ENCODE measurements at regions not wholly inside any gene's neighbourhood (a gene's known extent, or its start where the extent isn't known, plus 50 kb on each side); places are given as distances from the start of the nearest gene placed in this dataset.

- peaks cover 5% of the 10 kb centered on the region; the same call in 1 of the 2 replicates for H3K4me1 ChIP-seq (ENCODE audit: insufficient read depth, low read length)
- H3K4me3 ChIP-seq (ENCODE audit: low read length) = no peak overlapping the region
- H3K9me3 ChIP-seq (ENCODE audit: insufficient read depth, low read depth, low read length) = 0 out of 2 replicates have a peak, but pooled peaks cover 2% of the 10 kb centered on the region
- WGBS = 91% methylated on average over 4 of the region's 4 CpGs
- no peak overlapping the region for H3K27ac ChIP-seq (ENCODE audit: low read depth, low read length)
- H3K9ac ChIP-seq (ENCODE audit: low read depth, low read length) = no peak overlapping the region
- H3K36me3 ChIP-seq (ENCODE audit: insufficient read depth, low read length) = no peaks in the 10 kb centered on the region
- H3K27me3 ChIP-seq (ENCODE audit: insufficient read depth, low read length) = no peaks in the 10 kb centered on the region
These were observed 130.6 kb downstream of the RPL22L1 start for GRCh38 chr3:170739410-170739809.

- H3K9me3 ChIP-seq (ENCODE audit: insufficient read depth, low read depth, low read length) = 0 out of 2 replicates have a peak, but pooled peaks cover 2% of the 10 kb centered on the region
- H3K36me3 ChIP-seq (ENCODE audit: insufficient read depth, low read length) = no peaks in the 10 kb centered on the region
- no peaks in the 10 kb centered on the region for H3K27me3 ChIP-seq (ENCODE audit: insufficient read depth, low read length)
- peaks cover 10% of the 10 kb centered on the region; the same call in 1 of the 2 replicates for H3K4me1 ChIP-seq (ENCODE audit: insufficient read depth, low read length)
- no peak overlapping the region for H3K4me3 ChIP-seq (ENCODE audit: low read length)
- no peak overlapping the region for H3K9ac ChIP-seq (ENCODE audit: low read depth, low read length)
- H3K27ac ChIP-seq (ENCODE audit: low read depth, low read length) = no peak overlapping the region
- WGBS = 94% methylated on average over 3 of the region's 3 CpGs
These were observed 131.2 kb downstream of the RPL22L1 start for GRCh38 chr3:170738766-170739165.

- H3K4me1 ChIP-seq (ENCODE audit: insufficient read depth, low read length) = peaks cover 10% of the 10 kb centered on the region; the same call in 1 of the 2 replicates
- 0 out of 2 replicates have a peak, but pooled peaks cover 2% of the 10 kb centered on the region for H3K9me3 ChIP-seq (ENCODE audit: insufficient read depth, low read depth, low read length)
- WGBS = over 99% methylated on average over 3 of the region's 3 CpGs
- no peak overlapping the region for H3K4me3 ChIP-seq (ENCODE audit: low read length)
- H3K9ac ChIP-seq (ENCODE audit: low read depth, low read length) = no peak overlapping the region
- H3K27me3 ChIP-seq (ENCODE audit: insufficient read depth, low read length) = no peaks in the 10 kb centered on the region
- no peaks in the 10 kb centered on the region for H3K36me3 ChIP-seq (ENCODE audit: insufficient read depth, low read length)
- no peak overlapping the region for H3K27ac ChIP-seq (ENCODE audit: low read depth, low read length)
These were observed 132.4 kb downstream of the RPL22L1 start for GRCh38 chr3:170737498-170738162.

- H3K27me3 ChIP-seq (ENCODE audit: insufficient read depth, low read length) = no peaks in the 10 kb centered on the region
- H3K4me3 ChIP-seq (ENCODE audit: low read length) = no peak overlapping the region
- H3K36me3 ChIP-seq (ENCODE audit: insufficient read depth, low read length) = no peaks in the 10 kb centered on the region
- WGBS = 96% methylated on average over 2 of the region's 2 CpGs
- H3K4me1 ChIP-seq (ENCODE audit: insufficient read depth, low read length) = peaks cover 9% of the 10 kb centered on the region; the same call in 1 of the 2 replicates
- no peak overlapping the region for H3K9ac ChIP-seq (ENCODE audit: low read depth, low read length)
- no peak overlapping the region for H3K27ac ChIP-seq (ENCODE audit: low read depth, low read length)
- H3K9me3 ChIP-seq (ENCODE audit: insufficient read depth, low read depth, low read length) = 0 out of 2 replicates have a peak, but pooled peaks cover 2% of the 10 kb centered on the region
These were observed 134.2 kb downstream of the RPL22L1 start for GRCh38 chr3:170735821-170736220.

- Histone ChIP-seq H3K4me3 (ENCODE audit: low read length) (no peak overlapping the region), H3K27me3 (ENCODE audit: insufficient read depth, low read length) (no peaks in the 10 kb centered on the region), H3K4me1 (ENCODE audit: insufficient read depth, low read length) (peaks cover 5% of the 10 kb centered on the region; the same call in 1 of the 2 replicates), H3K9ac (ENCODE audit: low read depth, low read length) (no peak overlapping the region), H3K36me3 (ENCODE audit: insufficient read depth, low read length) (no peaks in the 10 kb centered on the region), H3K9me3 (ENCODE audit: insufficient read depth, low read depth, low read length) (0 out of 2 replicates have a peak, but pooled peaks cover 2% of the 10 kb centered on the region), H3K27ac (ENCODE audit: low read depth, low read length) (no peak overlapping the region)
- WGBS = 98% methylated on average over 1 of the region's 1 CpG
These were observed 135.3 kb downstream of the RPL22L1 start for GRCh38 chr3:170734735-170735065.

GRCh38 chr3:170734043-170734734 is 135.8 kb downstream of the RPL22L1 start:
- H3K4me3 ChIP-seq (ENCODE audit: low read length) = no peak overlapping the region
- H3K27ac ChIP-seq (ENCODE audit: low read depth, low read length) = no peak overlapping the region
- H3K27me3 ChIP-seq (ENCODE audit: insufficient read depth, low read length) = no peaks in the 10 kb centered on the region
- H3K9me3 ChIP-seq (ENCODE audit: insufficient read depth, low read depth, low read length) = 0 out of 2 replicates have a peak, but pooled peaks cover 2% of the 10 kb centered on the region
- peaks cover 5% of the 10 kb centered on the region; the same call in 1 of the 2 replicates for H3K4me1 ChIP-seq (ENCODE audit: insufficient read depth, low read length)
- H3K36me3 ChIP-seq (ENCODE audit: insufficient read depth, low read length) = no peaks in the 10 kb centered on the region
- no peak overlapping the region for H3K9ac ChIP-seq (ENCODE audit: low read depth, low read length)
- 64% methylated on average over 6 of the region's 7 CpGs for WGBS

- H3K36me3 ChIP-seq (ENCODE audit: insufficient read depth, low read length) = no peaks in the 10 kb centered on the region
- H3K27ac ChIP-seq (ENCODE audit: low read depth, low read length) = no peak overlapping the region
- H3K27me3 ChIP-seq (ENCODE audit: insufficient read depth, low read length) = no peaks in the 10 kb centered on the region
- H3K9me3 ChIP-seq (ENCODE audit: insufficient read depth, low read depth, low read length) = 0 out of 2 replicates have a peak, but pooled peaks cover 2% of the 10 kb centered on the region
- H3K9ac ChIP-seq (ENCODE audit: low read depth, low read length) = no peak overlapping the region
- H3K4me3 ChIP-seq (ENCODE audit: low read length) = no peak overlapping the region
- H3K4me1 ChIP-seq (ENCODE audit: insufficient read depth, low read length) = peaks cover 5% of the 10 kb centered on the region; the same call in 1 of the 2 replicates
These were observed 137.2 kb downstream of the RPL22L1 start for GRCh38 chr3:170732660-170733245.

- H3K4me1 ChIP-seq (ENCODE audit: insufficient read depth, low read length) = peaks cover 5% of the 10 kb centered on the region; the same call in 1 of the 2 replicates
These were observed 138.7 kb downstream of the RPL22L1 start for GRCh38 chr3:170731281-170731680.

GRCh38 chr3:170730071-170730812 is 139.8 kb downstream of the RPL22L1 start:
- Histone ChIP-seq H3K4me3 (ENCODE audit: low read length) (no peak overlapping the region), H3K36me3 (ENCODE audit: insufficient read depth, low read length) (no peaks in the 10 kb centered on the region), H3K27me3 (ENCODE audit: insufficient read depth, low read length) (no peaks in the 10 kb centered on the region), H3K27ac (ENCODE audit: low read depth, low read length) (no peak overlapping the region), H3K9me3 (ENCODE audit: insufficient read depth, low read depth, low read length) (no peaks in the 10 kb centered on the region), H3K9ac (ENCODE audit: low read depth, low read length) (no peak overlapping the region), H3K4me1 (ENCODE audit: insufficient read depth, low read length) (peaks cover 5% of the 10 kb centered on the region; the same call in 1 of the 2 replicates)
- WGBS = 93% methylated on average over 4 of the region's 4 CpGs

More at GRCh38 chr3:170731281-170731680, 138.7 kb downstream of the RPL22L1 start:
- Histone ChIP-seq H3K9me3 (ENCODE audit: insufficient read depth, low read depth, low read length) (no peaks in the 10 kb centered on the region), H3K9ac (ENCODE audit: low read depth, low read length) (no peak overlapping the region), H3K36me3 (ENCODE audit: insufficient read depth, low read length) (no peaks in the 10 kb centered on the region), H3K4me3 (ENCODE audit: low read length) (no peak overlapping the region), H3K27ac (ENCODE audit: low read depth, low read length) (no peak overlapping the region), H3K27me3 (ENCODE audit: insufficient read depth, low read length) (no peaks in the 10 kb centered on the region)

GRCh38 chr3:170728181-170728580 is 141.8 kb downstream of the RPL22L1 start:
- 94% methylated on average over 3 of the region's 3 CpGs for WGBS
- no peak overlapping the region for H3K27ac ChIP-seq (ENCODE audit: low read depth, low read length)
- no peak overlapping the region for H3K4me3 ChIP-seq (ENCODE audit: low read length)
- no peak overlapping the region for H3K9ac ChIP-seq (ENCODE audit: low read depth, low read length)
- no peaks in the 10 kb centered on the region; the same call in 1 of the 2 replicates for H3K4me1 ChIP-seq (ENCODE audit: insufficient read depth, low read length)
- no peaks in the 10 kb centered on the region for H3K36me3 ChIP-seq (ENCODE audit: insufficient read depth, low read length)
- no peaks in the 10 kb centered on the region for H3K9me3 ChIP-seq (ENCODE audit: insufficient read depth, low read depth, low read length)
- no peaks in the 10 kb centered on the region for H3K27me3 ChIP-seq (ENCODE audit: insufficient read depth, low read length)

Data from HUES64 (cell line).